ENCODE measurements at regions not wholly inside any gene's neighbourhood (a gene's known extent, or its start where the extent isn't known, plus 50 kb on each side); places are given as distances from the start of the nearest gene placed in this dataset.
A peak's percentile ranks its signal among the peaks of the same experiment; 100 is the strongest.

- DNase-seq (ENCODE audit: low spot score) = no peak
- in situ Hi-C loops (cut with MboI; ENCODE audit: low sequenced_read_pairs, unreplicated experiment) = no loop called here
- TF ChIP-seq, protein P1, sequence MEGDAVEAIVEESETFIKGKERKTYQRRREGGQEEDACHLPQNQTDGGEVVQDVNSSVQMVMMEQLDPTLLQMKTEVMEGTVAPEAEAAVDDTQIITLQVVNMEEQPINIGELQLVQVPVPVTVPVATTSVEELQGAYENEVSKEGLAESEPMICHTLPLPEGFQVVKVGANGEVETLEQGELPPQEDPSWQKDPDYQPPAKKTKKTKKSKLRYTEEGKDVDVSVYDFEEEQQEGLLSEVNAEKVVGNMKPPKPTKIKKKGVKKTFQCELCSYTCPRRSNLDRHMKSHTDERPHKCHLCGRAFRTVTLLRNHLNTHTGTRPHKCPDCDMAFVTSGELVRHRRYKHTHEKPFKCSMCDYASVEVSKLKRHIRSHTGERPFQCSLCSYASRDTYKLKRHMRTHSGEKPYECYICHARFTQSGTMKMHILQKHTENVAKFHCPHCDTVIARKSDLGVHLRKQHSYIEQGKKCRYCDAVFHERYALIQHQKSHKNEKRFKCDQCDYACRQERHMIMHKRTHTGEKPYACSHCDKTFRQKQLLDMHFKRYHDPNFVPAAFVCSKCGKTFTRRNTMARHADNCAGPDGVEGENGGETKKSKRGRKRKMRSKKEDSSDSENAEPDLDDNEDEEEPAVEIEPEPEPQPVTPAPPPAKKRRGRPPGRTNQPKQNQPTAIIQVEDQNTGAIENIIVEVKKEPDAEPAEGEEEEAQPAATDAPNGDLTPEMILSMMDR (IDR thresholded peaks at IDR 0.05; ENCODE audit: borderline replicate concordance, control extremely low read depth, extremely low read depth, insufficient read depth, missing control alignments) = no peak
Observed at GRCh38 chr1:166261511-166261910, 94.7 kb upstream of the FAM78B start.

- no peak for DNase-seq (ENCODE audit: low spot score)
- TF ChIP-seq, protein P1 (IDR thresholded peaks at IDR 0.05; ENCODE audit: borderline replicate concordance, control extremely low read depth, extremely low read depth, insufficient read depth, missing control alignments) = no peak
- in situ Hi-C loops (cut with MboI; ENCODE audit: low sequenced_read_pairs, unreplicated experiment) = no loop called here
Observed at GRCh38 chr1:166270476-166271150, 103.8 kb upstream of the FAM78B start.

DNA sequence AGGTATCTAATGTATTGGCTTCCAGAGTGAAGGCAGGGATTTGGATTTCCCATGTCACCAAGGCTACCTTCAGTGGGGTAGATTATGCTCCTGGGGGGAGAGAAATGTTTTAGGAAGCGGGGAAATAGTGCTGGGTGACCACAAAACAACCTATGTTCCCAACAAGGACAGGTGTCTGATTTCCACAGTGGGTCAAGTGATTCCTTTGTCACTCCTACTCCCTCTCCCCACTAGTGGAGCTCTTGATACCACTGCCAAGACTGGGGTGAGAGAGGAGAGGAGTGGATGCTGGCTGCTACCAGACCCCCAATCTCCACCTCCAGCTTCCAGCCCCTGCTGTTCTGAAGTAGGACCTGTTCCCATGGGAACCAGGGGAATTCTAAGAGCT, 104.3 kb upstream of the FAM78B start:
- no peak for DNase-seq (ENCODE audit: low spot score)
- in situ Hi-C loops (cut with MboI; ENCODE audit: low sequenced_read_pairs, unreplicated experiment) = no loop called here
- TF ChIP-seq, protein P1 (IDR thresholded peaks at IDR 0.05; ENCODE audit: borderline replicate concordance, control extremely low read depth, extremely low read depth, insufficient read depth, missing control alignments) = no peak

DNA sequence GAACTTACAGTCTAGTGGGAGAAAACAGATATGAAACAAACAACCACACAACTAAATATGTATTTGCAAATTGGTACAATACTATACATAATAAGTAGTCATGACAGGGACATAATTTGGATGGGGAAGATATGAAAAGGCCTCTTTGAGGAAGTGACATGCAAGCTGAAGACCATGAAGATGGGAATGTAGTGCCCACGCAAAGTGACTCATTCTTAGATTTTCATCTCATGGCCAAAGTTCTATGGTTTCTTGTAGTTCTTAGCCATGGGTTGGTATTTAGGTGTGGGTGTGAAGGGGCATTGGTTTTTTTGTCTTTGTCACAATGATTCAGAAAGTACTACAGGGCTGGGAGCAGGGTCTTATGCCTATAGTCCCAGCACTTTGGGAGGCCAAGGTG, 105.4 kb upstream of the FAM78B start:
- TF ChIP-seq, protein P1 (IDR thresholded peaks at IDR 0.05; ENCODE audit: borderline replicate concordance, control extremely low read depth, extremely low read depth, insufficient read depth, missing control alignments) = no peak
- peak; percentile 31 for DNase-seq (ENCODE audit: low spot score)
- in situ Hi-C loops (cut with MboI; ENCODE audit: low sequenced_read_pairs, unreplicated experiment) = no loop called here

- TF ChIP-seq, protein P1 (IDR thresholded peaks at IDR 0.05; ENCODE audit: borderline replicate concordance, control extremely low read depth, extremely low read depth, insufficient read depth, missing control alignments) = no peak
- DNase-seq (ENCODE audit: low spot score) = no peak
- in situ Hi-C loops (cut with MboI; ENCODE audit: low sequenced_read_pairs, unreplicated experiment) = no loop called here
Observed at GRCh38 chr1:166272851-166273250, 106.0 kb upstream of the FAM78B start.

- in situ Hi-C loops (cut with MboI; ENCODE audit: low sequenced_read_pairs, unreplicated experiment) = no loop called here
- DNase-seq (ENCODE audit: low spot score) = no peak
- TF ChIP-seq, protein P1 (IDR thresholded peaks at IDR 0.05; ENCODE audit: borderline replicate concordance, control extremely low read depth, extremely low read depth, insufficient read depth, missing control alignments) = no peak
Observed at GRCh38 chr1:166273618-166274017, 106.8 kb upstream of the FAM78B start.
